ENCODE measurements at regions not wholly inside any gene's neighbourhood (a gene's known extent, or its start where the extent isn't known, plus 50 kb on each side); places are given as distances from the start of the nearest gene placed in this dataset.
A peak's percentile ranks its signal among the peaks of the same experiment; 100 is the strongest.

GRCh38 chr14:103209506-103209905, 86.2 kb downstream of the TNFAIP2 start:
- Mint-ChIP-seq H3K9me3 (ENCODE audit: unreplicated experiment) (no peaks in the 10 kb centered on the region), H3K36me3 (ENCODE audit: insufficient read depth, unreplicated experiment) (no peaks in the 10 kb centered on the region), H3K27ac (ENCODE audit: unreplicated experiment) (no peak overlapping the region), H3K4me3 (ENCODE audit: unreplicated experiment) (no peak overlapping the region), H3K27me3 (ENCODE audit: insufficient read depth, unreplicated experiment) (no peaks in the 10 kb centered on the region), H3K4me1 (ENCODE audit: low read depth, unreplicated experiment) (no peaks in the 10 kb centered on the region)
- no peak for TF ChIP-seq CTCF (IDR thresholded peaks at IDR 0.05; ENCODE audit: insufficient read depth in 1 of 2, low read depth in 1 of 2, low read length in 1 of 2, severe bottlenecking in 1 of 2, unreplicated experiment in 1 of 2)
- no peaks in the 10 kb centered on the region for H3K27me3 ChIP-seq (replicated peaks; ENCODE audit: control insufficient read depth, insufficient read depth, low read length)
- ChIA-PET CTCF (no interaction called here), POLR2A (no interaction called here)
- BruUV-seq (replicated peaks): no TSS peak
- no peak for DNase-seq
- peaks cover 9% of the 10 kb centered on the region for H3K4me1 ChIP-seq
- intact Hi-C loops (cut with micrococcal nuclease; ENCODE audit: unreplicated experiment): no loop called here
- H3K4me3 ChIP-seq (ENCODE audit: low read depth, low read length): no peak overlapping the region
- H3K36me3 ChIP-seq (ENCODE audit: control insufficient read depth, insufficient read depth, low read length): no peaks in the 10 kb centered on the region
- H3K9me3 ChIP-seq: peaks cover 21% of the 10 kb centered on the region

GRCh38 chr14:103213331-103213730, 90.1 kb downstream of the TNFAIP2 start:
- Mint-ChIP-seq H3K4me1 (ENCODE audit: low read depth, unreplicated experiment) (no peaks in the 10 kb centered on the region), H3K27ac (ENCODE audit: unreplicated experiment) (no peak overlapping the region), H3K4me3 (ENCODE audit: unreplicated experiment) (no peak overlapping the region), H3K36me3 (ENCODE audit: insufficient read depth, unreplicated experiment) (no peaks in the 10 kb centered on the region), H3K9me3 (ENCODE audit: unreplicated experiment) (peaks cover 7% of the 10 kb centered on the region), H3K27me3 (ENCODE audit: insufficient read depth, unreplicated experiment) (no peaks in the 10 kb centered on the region)
- Histone ChIP-seq H3K4me1 (peaks cover 9% of the 10 kb centered on the region), H3K4me3 (ENCODE audit: low read depth, low read length) (no peak overlapping the region), H3K9me3 (no peaks in the 10 kb centered on the region), H3K27me3 (replicated peaks; ENCODE audit: control insufficient read depth, insufficient read depth, low read length) (no peaks in the 10 kb centered on the region), H3K36me3 (ENCODE audit: control insufficient read depth, insufficient read depth, low read length) (no peaks in the 10 kb centered on the region)
- ChIA-PET CTCF (no interaction called here), POLR2A (no interaction called here)
- TF ChIP-seq CTCF (IDR thresholded peaks at IDR 0.05; ENCODE audit: insufficient read depth in 1 of 2, low read depth in 1 of 2, low read length in 1 of 2, severe bottlenecking in 1 of 2, unreplicated experiment in 1 of 2): no peak
- DNase-seq: peak; percentile 38 to 72
- intact Hi-C loops (cut with micrococcal nuclease; ENCODE audit: unreplicated experiment): no loop called here
- no TSS peak for BruUV-seq (replicated peaks)

- Histone ChIP-seq H3K4me3 (ENCODE audit: low read depth, low read length) (no peak overlapping the region), H3K36me3 (ENCODE audit: control insufficient read depth, insufficient read depth, low read length) (no peaks in the 10 kb centered on the region), H3K4me1 (peaks cover 9% of the 10 kb centered on the region), H3K27me3 (replicated peaks; ENCODE audit: control insufficient read depth, insufficient read depth, low read length) (no peaks in the 10 kb centered on the region), H3K9me3 (no peaks in the 10 kb centered on the region)
- H3K9me3 Mint-ChIP-seq (ENCODE audit: unreplicated experiment): peaks cover 10% of the 10 kb centered on the region
- intact Hi-C loops (cut with micrococcal nuclease; ENCODE audit: unreplicated experiment): no loop called here
- DNase-seq: no peak
- TF ChIP-seq CTCF (IDR thresholded peaks at IDR 0.05; ENCODE audit: insufficient read depth in 1 of 2, low read depth in 1 of 2, low read length in 1 of 2, severe bottlenecking in 1 of 2, unreplicated experiment in 1 of 2): no peak
- no TSS peak for BruUV-seq (replicated peaks)
- no peaks in the 10 kb centered on the region for H3K4me1 Mint-ChIP-seq (ENCODE audit: low read depth, unreplicated experiment)
- no peak overlapping the region for H3K4me3 Mint-ChIP-seq (ENCODE audit: unreplicated experiment)
- H3K27ac Mint-ChIP-seq (ENCODE audit: unreplicated experiment): no peak overlapping the region
- H3K36me3 Mint-ChIP-seq (ENCODE audit: insufficient read depth, unreplicated experiment): no peaks in the 10 kb centered on the region
- ChIA-PET POLR2A (no interaction called here), CTCF (no interaction called here)
- H3K27me3 Mint-ChIP-seq (ENCODE audit: insufficient read depth, unreplicated experiment): no peaks in the 10 kb centered on the region
These were observed 91.2 kb downstream of the TNFAIP2 start for GRCh38 chr14:103214461-103214958.
